GM12891 (cell line): ENCODE measurements at regions not wholly inside any gene's neighbourhood (a gene's known extent, or its start where the extent isn't known, plus 50 kb on each side); places are given as distances from the start of the nearest gene placed in this dataset.
A peak's percentile ranks its signal among the peaks of the same experiment; 100 is the strongest.

Experiments used
- POLR2A ChIP-seq: IDR thresholded peaks from 2 replicates; pipeline ENCODE4 v1.6.1; 2011; ENCODE audit warnings: low read depth, low read length, control low read depth
- POLR2AphosphoS5 ChIP-seq: IDR thresholded peaks from 2 replicates; pipeline ENCODE4 v1.6.1; 2011; ENCODE audit warnings: low read depth, low read length, control low read depth
- POU2F2 ChIP-seq: IDR thresholded peaks from 2 replicates; pipeline ENCODE4 v1.6.1; 2011; ENCODE audit warnings: low read depth, mild to moderate bottlenecking, control low read depth, low read length, moderate library complexity
- SPI1 ChIP-seq: IDR thresholded peaks from 2 replicates; pipeline ENCODE4 v1.6.1; 2011; ENCODE audit warnings: low read depth, low read length, control low read depth
- TAF1 ChIP-seq: IDR thresholded peaks from 2 replicates; pipeline ENCODE4 v1.6.1; 2011; ENCODE audit warnings: low read depth, low read length, control low read depth

DNA sequence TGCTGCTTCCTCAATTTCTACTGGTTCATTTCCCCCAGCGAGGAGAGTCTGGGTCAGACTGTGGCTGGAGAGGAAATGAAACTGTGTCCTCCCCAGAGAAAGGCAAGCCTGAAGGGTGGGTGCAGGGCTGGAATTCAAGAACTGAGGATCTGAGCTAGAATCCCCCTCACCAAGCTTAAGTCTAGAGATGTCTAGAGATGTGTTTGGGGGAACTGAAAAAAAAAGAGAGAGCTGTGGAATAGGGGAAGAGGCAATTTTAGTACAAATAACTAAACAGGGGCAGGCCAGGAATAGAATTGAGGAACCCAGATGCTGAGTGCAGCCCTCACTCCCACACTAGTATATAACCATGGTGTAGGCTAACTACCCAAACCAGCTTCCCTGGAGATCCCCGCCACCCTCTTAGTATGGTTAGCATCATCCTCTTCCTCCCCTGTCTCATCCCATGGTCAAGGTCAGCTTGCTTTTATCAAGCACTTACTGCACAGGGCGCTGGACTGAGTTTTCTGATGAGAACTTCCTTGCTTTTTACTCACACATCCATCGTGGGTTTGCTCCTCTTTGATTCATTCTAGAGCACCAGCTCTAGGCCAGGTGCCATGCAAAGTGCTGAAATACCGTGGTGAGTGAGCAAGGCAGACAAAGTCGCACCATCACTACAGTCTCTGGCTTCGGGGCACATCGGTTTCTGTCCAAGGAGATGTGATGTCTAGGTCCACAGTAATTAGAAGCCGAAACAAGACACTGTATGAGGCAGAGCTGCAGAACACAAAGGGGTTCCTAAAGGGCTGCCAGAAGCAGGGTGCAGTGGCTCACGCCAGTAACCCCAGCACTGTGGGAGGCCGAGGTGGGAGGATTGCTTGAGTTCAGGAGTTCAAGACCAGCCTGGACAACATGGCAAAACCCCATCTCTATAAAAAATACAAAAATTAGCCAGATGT is 112.9 kb upstream of the IPO9 start:
- TF ChIP-seq POLR2A (no peak), POLR2AphosphoS5 (no peak), SPI1 (peak; percentile 85), POU2F2 (no peak), TAF1 (no peak)
